ENCODE measurements at regions not wholly inside any gene's neighbourhood (a gene's known extent, or its start where the extent isn't known, plus 50 kb on each side); places are given as distances from the start of the nearest gene placed in this dataset.

GRCh38 chr10:61341008-61341407 lies 112.2 kb downstream of the TMEM26 start:
- DNase-seq: no peak
- Histone ChIP-seq H3K27ac (no peak overlapping the region), H3K4me3 (no peak overlapping the region), H3K4me1 (replicated peaks in 1 of 2) (no peaks in the 10 kb centered on the region), H3K36me3 (replicated peaks in 1 of 2) (no peaks in the 10 kb centered on the region), H3K9me3 (replicated peaks in 1 of 3) (no peaks in the 10 kb centered on the region), H3K27me3 (no peaks in the 10 kb centered on the region)
- TF ChIP-seq POLR2A (IDR thresholded peaks at IDR 0.05) (no peak), CTCF (IDR thresholded peaks at IDR 0.05) (no peak)
- intact Hi-C loops (cut with DNase I): no loop called here

- Histone ChIP-seq H3K36me3 (replicated peaks in 1 of 2) (no peaks in the 10 kb centered on the region), H3K27me3 (no peaks in the 10 kb centered on the region), H3K4me1 (replicated peaks in 1 of 2) (no peaks in the 10 kb centered on the region), H3K9me3 (replicated peaks in 1 of 3) (no peaks in the 10 kb centered on the region), H3K27ac (no peak overlapping the region), H3K4me3 (no peak overlapping the region)
- TF ChIP-seq POLR2A (IDR thresholded peaks at IDR 0.05): no peak
- TF ChIP-seq CTCF (IDR thresholded peaks at IDR 0.05): no peak
- 90 to 95% (median 93%) methylated on average over 1 of the region's 1 CpG for WGBS, 4 donors
- intact Hi-C loops (cut with DNase I): no loop called here
- DNase-seq: no peak
These were observed 115.0 kb downstream of the TMEM26 start for GRCh38 chr10:61338146-61338545.

- intact Hi-C loops (cut with DNase I): no loop called here
- H3K27ac ChIP-seq: no peak overlapping the region
- TF ChIP-seq CTCF (IDR thresholded peaks at IDR 0.05): no peak
- no peak for TF ChIP-seq POLR2A (IDR thresholded peaks at IDR 0.05)
- no peaks in the 10 kb centered on the region for H3K4me1 ChIP-seq (replicated peaks in 1 of 2)
- H3K4me3 ChIP-seq: no peak overlapping the region
- whole genome bisulfite sequencing, 4 donors: 91 to 94% (median 93%) methylated on average over 3 of the region's 3 CpGs
- H3K36me3 ChIP-seq (replicated peaks in 1 of 2): no peaks in the 10 kb centered on the region
- H3K9me3 ChIP-seq (replicated peaks in 1 of 3): no peaks in the 10 kb centered on the region
- DNase-seq: no peak
- H3K27me3 ChIP-seq: no peaks in the 10 kb centered on the region
These were observed 115.4 kb downstream of the TMEM26 start for GRCh38 chr10:61337741-61338140.

- WGBS, 4 donors: 66 to 77% (median 73%) methylated on average over 4 of the region's 4 CpGs
- Histone ChIP-seq H3K27ac (no peak overlapping the region), H3K4me3 (no peak overlapping the region), H3K36me3 (replicated peaks in 1 of 2) (no peaks in the 10 kb centered on the region), H3K4me1 (replicated peaks in 1 of 2) (no peaks in the 10 kb centered on the region), H3K9me3 (replicated peaks in 1 of 3) (no peaks in the 10 kb centered on the region), H3K27me3 (no peaks in the 10 kb centered on the region)
- TF ChIP-seq CTCF (IDR thresholded peaks at IDR 0.05) (no peak), POLR2A (IDR thresholded peaks at IDR 0.05) (no peak)
- intact Hi-C loops (cut with DNase I): no loop called here
- DNase-seq: no peak
These were observed 116.3 kb downstream of the TMEM26 start for GRCh38 chr10:61336831-61337230.
